HepG2 (cell line): ENCODE measurements at regions not wholly inside any gene's neighbourhood (a gene's known extent, or its start where the extent isn't known, plus 50 kb on each side); places are given as distances from the start of the nearest gene placed in this dataset.

Experiments used
- ATAC-seq: fragments of 200-7000 bp; cut with Tn5 transposase; 3 replicates; pipeline ENCODE4 v1.9.1; 2020; ENCODE audit warnings: mild to moderate bottlenecking, moderate library complexity
- BruUV-seq: library from RNA; stranded (reverse); fragments of 400-500 nt; replicated peaks from 2 replicates; lab custom pipeline; 2021; lab: Mats Ljungman, UMichigan
- CTCF ChIA-PET: fragments of 300-600 bp; formaldehyde crosslinking; extraction: SDS; loops from one replicate; lab custom pipeline; 2021; ENCODE audit warnings: low total read pairs, inconsistent platforms, low intra/inter-chr PET ratio; lab: Yijun Ruan, JAX
- POLR2A ChIA-PET: fragments of 350-600 bp; sonication (Branson Sonifier 250); formaldehyde crosslinking; loops from one replicate; lab custom pipeline; 2020; ENCODE audit warnings: antibody characterized with exemption, inconsistent platforms; lab: Yijun Ruan, JAX
- DNase-seq: peaks from one replicate; pipeline ENCODE4 v3.0.0-alpha.2; 2015; ENCODE audit warnings: low spot score
- FAIRE-seq: peaks from 3 replicates; lab custom pipeline; 2011; peaks lifted over from hg19 to GRCh38; lab: Jason Lieb, UNC
- H2AFZ ChIP-seq: one replicate; pipeline ENCODE4 v1.6.1; 2011; ENCODE audit warnings: low read length, inconsistent platforms
- H3K27ac ChIP-seq: fragments of 300-600 bp; 3 replicates; pipeline ENCODE4 v1.8.0; 2011; ENCODE audit warnings: mixed run types, mild to moderate bottlenecking, mixed read lengths, low read length, inconsistent platforms; ENCODE audit not compliant: insufficient read depth; ENCODE audit errors: extremely low read length
- H3K27me3 ChIP-seq, 2 experiments: fragments of 200-600 bp in 1 of 2; 2 replicates in 1 of 2; 3 replicates in 1 of 2; pipeline versions ENCODE4 v1.6.0 to v1.8.0; 2011; ENCODE audit warnings: low read length in 2 of 2, mild to moderate bottlenecking in 2 of 2, moderate library complexity in 2 of 2, inconsistent platforms in 1 of 2; ENCODE audit not compliant: insufficient read depth in 2 of 2, control insufficient read depth in 1 of 2
- H3K36me3 ChIP-seq, 2 experiments: fragments of 200-600 bp in 1 of 2; replicated peaks in 1 of 2; 2 replicates in 1 of 2; 3 replicates in 1 of 2; pipeline versions ENCODE4 v1.5.1 to v1.8.0; 2011; ENCODE audit warnings: low read length in 2 of 2, inconsistent platforms in 1 of 2; ENCODE audit not compliant: insufficient read depth in 2 of 2, control insufficient read depth in 1 of 2
- H3K4me1 ChIP-seq: 2 replicates; pipeline ENCODE4 v1.5.1; 2012; ENCODE audit warnings: low read length, inconsistent platforms; ENCODE audit not compliant: insufficient read depth
- H3K4me2 ChIP-seq: 2 replicates; pipeline ENCODE4 v1.6.0; 2011; ENCODE audit warnings: low read depth, low read length, inconsistent platforms
- H3K4me3 ChIP-seq, 3 experiments: fragments of 200-600 bp in 1 of 3; sonication (generic), shearing (Covaris generic) in 1 of 3; replicated peaks in 1 of 3; 2 replicates each; pipeline ENCODE4 v1.5.1; 2011 to 2016; ENCODE audit warnings: low read length in 3 of 3, inconsistent platforms in 2 of 3, low read depth in 2 of 3, mild to moderate bottlenecking in 2 of 3, control low read depth in 1 of 3, mixed read lengths in 1 of 3; ENCODE audit not compliant: insufficient read depth in 1 of 3
- H3K79me2 ChIP-seq: one replicate; pipeline ENCODE4 v1.6.1; 2011; ENCODE audit warnings: low read length, inconsistent platforms; ENCODE audit not compliant: insufficient read depth
- H3K9ac ChIP-seq: 2 replicates; pipeline ENCODE4 v1.6.0; 2011; ENCODE audit warnings: mild to moderate bottlenecking, low read depth, low read length, inconsistent platforms; ENCODE audit not compliant: insufficient read depth
- H3K9me3 ChIP-seq: 2 replicates; pipeline ENCODE4 v1.5.1; 2012; ENCODE audit warnings: mild to moderate bottlenecking, low read length
- H4K20me1 ChIP-seq: 2 replicates; pipeline ENCODE4 v1.6.0; 2011; ENCODE audit warnings: inconsistent platforms, mild to moderate bottlenecking, low read length, moderate library complexity; ENCODE audit not compliant: insufficient read depth
- GABPA ChIP-seq, 2 experiments: IDR thresholded peaks; 2 replicates each; pipeline ENCODE4 v1.6.1; 2011 to 2016; ENCODE audit warnings: low read depth in 2 of 2, low read length in 1 of 2, missing biosample characterization in 1 of 2, missing genetic modification characterization in 1 of 2
- GATAD2A ChIP-seq: IDR thresholded peaks from 2 replicates; pipeline ENCODE4 v1.6.1; 2016
- MAZ ChIP-seq, 2 experiments: sonication (generic) in 1 of 2; formaldehyde crosslinking in 1 of 2; IDR thresholded peaks; 2 replicates each; pipeline versions ENCODE4 v1.5.0 to v1.6.1; 2012 to 2020; ENCODE audit warnings: low read depth in 2 of 2, mild to moderate bottlenecking in 2 of 2, borderline replicate concordance in 1 of 2, improper control_type of control experiment in 1 of 2, low read length in 1 of 2, missing genetic modification reagents in 1 of 2, moderate library complexity in 1 of 2
- MXI1 ChIP-seq: IDR thresholded peaks from 3 replicates; pipeline ENCODE4 v1.6.1; 2012; ENCODE audit warnings: low read depth, low read length, inconsistent platforms, borderline replicate concordance
- MYC ChIP-seq: sonication (generic); formaldehyde crosslinking; IDR thresholded peaks from 2 replicates; pipeline ENCODE4 v1.9.0; 2021; ENCODE audit warnings: missing genetic modification reagents, borderline replicate concordance
- NFE2L2 ChIP-seq: fragments of 150-350 bp; IDR thresholded peaks from 2 replicates; pipeline ENCODE4 v1.6.1; 2014; ENCODE audit warnings: low read length
- PHB2 ChIP-seq: fragments of 450-650 bp; IDR thresholded peaks from 2 replicates; pipeline ENCODE4 v1.6.1; 2018; ENCODE audit not compliant: partially characterized antibody
- RBM22 ChIP-seq: fragments of 200-400 bp; formaldehyde crosslinking; optimal IDR thresholded peaks from 2 replicates; pipeline ENCODE3; 2017; ENCODE audit warnings: mild to moderate bottlenecking, low read length, moderate library complexity
- SIN3B ChIP-seq: fragments of 150-350 bp; IDR thresholded peaks from 2 replicates; pipeline ENCODE4 v1.6.1; 2014; ENCODE audit warnings: low read length
- TBX2 ChIP-seq: sonication (generic); formaldehyde crosslinking; IDR thresholded peaks from 2 replicates; pipeline ENCODE4 v1.5.0; 2020; ENCODE audit warnings: missing genetic modification reagents, mild to moderate bottlenecking, borderline replicate concordance
- THYN1 ChIP-seq: sonication (generic); formaldehyde crosslinking; IDR thresholded peaks from 2 replicates; pipeline ENCODE4 v1.8.1; 2023; ENCODE audit warnings: low read depth, mild to moderate bottlenecking, moderate library complexity, missing genetic modification reagents, borderline replicate concordance
- ZBTB34 ChIP-seq: sonication (generic); formaldehyde crosslinking; IDR thresholded peaks from 2 replicates; pipeline ENCODE4 v1.8.0; 2022; ENCODE audit warnings: mild to moderate bottlenecking, missing genetic modification reagents
- ZBTB8A ChIP-seq: sonication (generic); formaldehyde crosslinking; IDR thresholded peaks from 2 replicates; pipeline ENCODE4 v1.4.0; 2020; ENCODE audit warnings: mild to moderate bottlenecking, low read depth, missing genetic modification reagents, borderline replicate concordance
- ZNF619 ChIP-seq: sonication (generic); formaldehyde crosslinking; IDR thresholded peaks from 2 replicates; pipeline ENCODE4 v1.4.0; 2020; ENCODE audit warnings: mild to moderate bottlenecking, missing genetic modification reagents
- ZNF660 ChIP-seq: sonication (generic); formaldehyde crosslinking; IDR thresholded peaks from 2 replicates; pipeline ENCODE4 v1.5.1; 2020; ENCODE audit warnings: mild to moderate bottlenecking, low read depth, missing genetic modification reagents, borderline replicate concordance
- ZNF773 ChIP-seq: sonication (generic); formaldehyde crosslinking; IDR thresholded peaks from 2 replicates; pipeline ENCODE4 v1.4.0; 2020; ENCODE audit warnings: missing genetic modification reagents, borderline replicate concordance
- WGBS: methylation state at CpG from one replicate; pipeline ENCODE4 v1.1.6; 2017; ENCODE audit warnings: low lambda C conversion rate; 5-methylcytosine and 5-hydroxymethylcytosine counted together
- in situ Hi-C: cut with HindIII; loops from 2 replicates; pipeline ENCODE4 v1.10.0; 2017; ENCODE audit warnings: low pct_unique_long_range_greater_than_20kb; ENCODE audit not compliant: extremely low pct_ligation_motif_present
- intact Hi-C: fragments of 100-400 bp; cut with micrococcal nuclease; formaldehyde crosslinking; loops from one replicate; pipeline ENCODE4 v1.10.0; 2022; ENCODE audit not compliant: unreplicated experiment
- TF ChIP-seq, protein P1 (sequence below): sonication (generic); formaldehyde crosslinking; IDR thresholded peaks from 2 replicates; pipeline ENCODE4 v1.4.0; 2020; ENCODE audit warnings: mild to moderate bottlenecking, missing genetic modification reagents
- TF ChIP-seq, protein P2 (sequence below): sonication (generic); formaldehyde crosslinking; IDR thresholded peaks from 2 replicates; pipeline ENCODE4 v1.5.0; 2020; ENCODE audit warnings: mild to moderate bottlenecking, low read depth, missing genetic modification reagents, borderline replicate concordance

DNA sequence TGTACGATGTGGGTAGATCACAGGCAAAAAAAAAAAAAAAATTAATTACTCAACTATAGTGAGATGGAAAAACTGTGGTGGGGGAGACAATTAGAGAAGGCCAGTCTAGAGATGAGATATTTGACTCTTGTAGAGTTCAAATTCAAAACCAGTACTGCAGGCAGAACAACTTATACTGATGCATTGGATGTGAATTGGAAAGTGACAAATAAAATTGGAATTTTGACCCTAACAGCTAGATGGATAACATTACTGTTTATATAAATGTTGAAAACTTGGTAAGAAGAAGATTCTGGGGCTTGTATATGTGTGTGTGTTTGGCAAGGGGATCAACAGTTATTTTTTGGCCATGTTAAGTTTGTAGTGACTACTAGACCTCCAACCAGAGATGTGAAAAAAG lies 256.9 kb downstream of the RND3 start:
- H3K9me3 ChIP-seq = peaks cover 7% of the 10 kb centered on the region; the same call in 1 of the 2 replicates
- in situ Hi-C loops (no loop called here), intact Hi-C loops (no loop called here)
- no peaks in the 10 kb centered on the region for H3K4me1 ChIP-seq
- no peak overlapping the region for H3K9ac ChIP-seq
- 60% methylated on average over 1 of the region's 1 CpG for WGBS
- CTCF ChIA-PET = no interaction called here
- H3K36me3 ChIP-seq = no peaks in the 10 kb centered on the region
- H3K79me2 ChIP-seq = no peaks in the 10 kb centered on the region
- H2AFZ ChIP-seq = no peak overlapping the region
- H4K20me1 ChIP-seq = no peaks in the 10 kb centered on the region
- no peaks in the 10 kb centered on the region for H3K27me3 ChIP-seq
- TF ChIP-seq PHB2 (no peak), GABPA (IDR thresholded peaks at IDR 0.05; ENCODE audit: low read depth, low read length) (no peak), GABPA (CRISPR knock-in tag; IDR thresholded peaks at IDR 0.05; ENCODE audit: low read depth) (no peak), ZBTB8A (CRISPR knock-in tag) (no peak), TBX2 (CRISPR knock-in tag) (no peak), ZNF619 (CRISPR knock-in tag) (no peak), ZBTB34 (CRISPR knock-in tag) (no peak), MXI1 (no peak), ZNF660 (CRISPR knock-in tag) (no peak), ZNF773 (CRISPR knock-in tag) (no peak), NFE2L2 (no peak), RBM22 (no peak), MAZ (IDR thresholded peaks at IDR 0.05; ENCODE audit: borderline replicate concordance, low read depth, low read length) (no peak), MAZ (CRISPR knock-in tag; IDR thresholded peaks at IDR 0.05; ENCODE audit: low read depth) (no peak), SIN3B (no peak), GATAD2A (CRISPR knock-in tag) (no peak), MYC (CRISPR knock-in tag) (no peak), THYN1 (CRISPR knock-in tag) (no peak)
- TF ChIP-seq, protein P1, sequence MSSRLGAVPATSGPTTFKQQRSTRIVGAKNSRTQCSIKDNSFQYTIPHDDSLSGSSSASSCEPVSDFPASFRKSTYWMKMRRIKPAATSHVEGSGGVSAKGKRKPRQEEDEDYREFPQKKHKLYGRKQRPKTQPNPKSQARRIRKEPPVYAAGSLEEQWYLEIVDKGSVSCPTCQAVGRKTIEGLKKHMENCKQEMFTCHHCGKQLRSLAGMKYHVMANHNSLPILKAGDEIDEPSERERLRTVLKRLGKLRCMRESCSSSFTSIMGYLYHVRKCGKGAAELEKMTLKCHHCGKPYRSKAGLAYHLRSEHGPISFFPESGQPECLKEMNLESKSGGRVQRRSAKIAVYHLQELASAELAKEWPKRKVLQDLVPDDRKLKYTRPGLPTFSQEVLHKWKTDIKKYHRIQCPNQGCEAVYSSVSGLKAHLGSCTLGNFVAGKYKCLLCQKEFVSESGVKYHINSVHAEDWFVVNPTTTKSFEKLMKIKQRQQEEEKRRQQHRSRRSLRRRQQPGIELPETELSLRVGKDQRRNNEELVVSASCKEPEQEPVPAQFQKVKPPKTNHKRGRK = no peak
- TF ChIP-seq, protein P2, sequence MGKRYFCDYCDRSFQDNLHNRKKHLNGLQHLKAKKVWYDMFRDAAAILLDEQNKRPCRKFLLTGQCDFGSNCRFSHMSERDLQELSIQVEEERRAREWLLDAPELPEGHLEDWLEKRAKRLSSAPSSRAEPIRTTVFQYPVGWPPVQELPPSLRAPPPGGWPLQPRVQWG (CRISPR knock-in tag) = no peak
- no peak for DNase-seq
- H3K4me3 ChIP-seq = no peak overlapping the region
- no peak for FAIRE-seq
- no peak overlapping the region for H3K27ac ChIP-seq
- POLR2A ChIA-PET = no interaction called here
- BruUV-seq = no TSS peak
- ATAC-seq = no peak
- H3K4me2 ChIP-seq = no peak overlapping the region
